ENCODE measurements at regions not wholly inside any gene's neighbourhood (a gene's known extent, or its start where the extent isn't known, plus 50 kb on each side); places are given as distances from the start of the nearest gene placed in this dataset.

- 92% methylated on average over 2 of the region's 2 CpGs; no CpG with 5 or more reads in 1 of the 2 experiments for WGBS, 2 experiments (ENCODE audit: extremely low coverage in 1 of 2, insufficient coverage in 1 of 2, insufficient read length in 1 of 2, insufficient replicate concordance in 2 of 2, low coverage in 1 of 2, low lambda C conversion rate in 2 of 2, missing lambda C conversion rate in 1 of 2)
- Histone ChIP-seq H3K79me2 (ENCODE audit: control insufficient read depth in 1 of 2, insufficient read depth in 2 of 2, low read length in 2 of 2) (no peaks in the 10 kb centered on the region), H4K5ac (ENCODE audit: insufficient read length, low read depth, low read length) (no peak overlapping the region), H3K14ac (ENCODE audit: insufficient read length) (no peak overlapping the region), H3K9ac (replicated peaks in 1 of 4; ENCODE audit: extremely low read depth in 1 of 4, low read depth in 3 of 4, low read length in 3 of 4) (no peak overlapping the region), H2AK5ac (ENCODE audit: low read depth, low read length) (no peak overlapping the region), H3K23me2 (ENCODE audit: low read depth, low read length) (no peaks in the 10 kb centered on the region; the same call in 1 of the 2 replicates), H2BK12ac (ENCODE audit: low read depth, low read length) (no peak overlapping the region), H2BK15ac (ENCODE audit: low read length) (no peak overlapping the region), H3K4me3 (ENCODE audit: extremely low read depth in 1 of 4, insufficient read depth in 2 of 4, low read depth in 3 of 4, low read length in 4 of 4) (no peak overlapping the region), H3K56ac (replicated peaks; ENCODE audit: insufficient read length, low read depth, low read length) (no peak overlapping the region), H4K91ac (replicated peaks; ENCODE audit: insufficient read length, low read length) (no peak overlapping the region), H4K8ac (ENCODE audit: extremely low read depth, insufficient read depth, low read length) (no peak overlapping the region), H3K4me2 (ENCODE audit: insufficient read depth in 1 of 2, low read depth in 2 of 2, low read length in 2 of 2) (no peak overlapping the region), H4K20me1 (replicated peaks in 1 of 2; ENCODE audit: control insufficient read depth in 1 of 2, insufficient read depth in 2 of 2, low read length in 2 of 2) (no peaks in the 10 kb centered on the region), H3K36me3 (ENCODE audit: control insufficient read depth in 2 of 4, insufficient read depth in 4 of 4, low read length in 3 of 4) (no peaks in the 10 kb centered on the region), H3K27me3 (replicated peaks in 1 of 4; ENCODE audit: control insufficient read depth in 3 of 4, extremely low read depth in 1 of 4, insufficient read depth in 3 of 4, low read length in 3 of 4) (no peaks in the 10 kb centered on the region), H3K4me1 (replicated peaks in 1 of 4; ENCODE audit: control insufficient read depth in 3 of 4, insufficient read depth in 4 of 4, low read length in 3 of 4) (peaks cover 0 to 3% (median 0%) of the 10 kb centered on the region in 4 experiments; a peak in 1 of 7 replicates), H3K79me1 (ENCODE audit: low read depth, low read length) (no peaks in the 10 kb centered on the region), H2BK120ac (replicated peaks; ENCODE audit: low read depth, low read length) (no peak overlapping the region), H3K23ac (ENCODE audit: insufficient read length) (no peak overlapping the region), H3K27ac (ENCODE audit: low read depth, low read length) (no peak overlapping the region), H3K18ac (ENCODE audit: extremely low read depth, low read length) (no peak overlapping the region), H2BK5ac (ENCODE audit: low read depth, low read length) (no peak overlapping the region), H3K4ac (replicated peaks; ENCODE audit: insufficient read length, low read depth, low read length) (no peak overlapping the region), H2BK20ac (ENCODE audit: low read length) (no peak overlapping the region), H2AFZ (ENCODE audit: low read length) (no peak overlapping the region), H3K9me3 (ENCODE audit: insufficient read depth in 2 of 2, low read depth in 1 of 2, low read length in 1 of 2) (no peaks in the 10 kb centered on the region)
- ChIA-PET POLR2A (ENCODE audit: partially characterized antibody) (no interaction called here), CTCF (ENCODE audit: partially characterized antibody) (interaction anchor here (1.1 to 1.2 kb wide), 2 partner anchors 29 to 126 kb away, joined by 3 read pairs; no protein-coding TSS in a partner anchor)
- DNase-seq (ENCODE audit: low read depth in 1 of 2, low spot score in 2 of 2) (no peak), FAIRE-seq (no peak)
- no peak for TF ChIP-seq SRF (IDR thresholded peaks at IDR 0.05; ENCODE audit: low read depth, low read length)
- TF ChIP-seq, protein P1, sequence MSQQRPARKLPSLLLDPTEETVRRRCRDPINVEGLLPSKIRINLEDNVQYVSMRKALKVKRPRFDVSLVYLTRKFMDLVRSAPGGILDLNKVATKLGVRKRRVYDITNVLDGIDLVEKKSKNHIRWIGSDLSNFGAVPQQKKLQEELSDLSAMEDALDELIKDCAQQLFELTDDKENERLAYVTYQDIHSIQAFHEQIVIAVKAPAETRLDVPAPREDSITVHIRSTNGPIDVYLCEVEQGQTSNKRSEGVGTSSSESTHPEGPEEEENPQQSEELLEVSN (IDR thresholded peaks at IDR 0.05), result no peak
- no peak for TF ChIP-seq TEAD4 (IDR thresholded peaks at IDR 0.05; ENCODE audit: low read depth, low read length)
- no peak for TF ChIP-seq FOSL1 (IDR thresholded peaks at IDR 0.05; ENCODE audit: insufficient read depth, low read depth, low read length)
- TF ChIP-seq TAF1 (IDR thresholded peaks at IDR 0.05; ENCODE audit: low read depth, low read length), result no peak
- no peak for TF ChIP-seq RBBP5 (IDR thresholded peaks at IDR 0.05; ENCODE audit: borderline replicate concordance, low read depth, low read length)
- TF ChIP-seq, protein P2, sequence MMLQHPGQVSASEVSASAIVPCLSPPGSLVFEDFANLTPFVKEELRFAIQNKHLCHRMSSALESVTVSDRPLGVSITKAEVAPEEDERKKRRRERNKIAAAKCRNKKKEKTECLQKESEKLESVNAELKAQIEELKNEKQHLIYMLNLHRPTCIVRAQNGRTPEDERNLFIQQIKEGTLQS (IDR thresholded peaks at IDR 0.05; ENCODE audit: insufficient read depth, low read depth, low read length), result no peak
- no peak for TF ChIP-seq HDAC6 (IDR thresholded peaks at IDR 0.05; ENCODE audit: low read depth, low read length)
- no peak for TF ChIP-seq BRCA1 (IDR thresholded peaks at IDR 0.05; ENCODE audit: low read depth, low read length)
- TF ChIP-seq POLR2AphosphoS5 (IDR thresholded peaks at IDR 0.05; ENCODE audit: low read depth, low read length), result no peak
- TF ChIP-seq RFX5 (IDR thresholded peaks at IDR 0.05; ENCODE audit: borderline replicate concordance, low read depth, low read length), result no peak
- no peak for TF ChIP-seq RAD21 (IDR thresholded peaks at IDR 0.05 in 1 of 2, conservative IDR thresholded peaks at IDR 0.05 in 1 of 2; ENCODE audit: low read depth in 2 of 2, low read length in 2 of 2)
Observed at GRCh38 chr6:150544793-150545192, 54.9 kb upstream of the PLEKHG1 start.

Data from H1 (cell line).